H1 (cell line): ENCODE measurements at regions not wholly inside any gene's neighbourhood (a gene's known extent, or its start where the extent isn't known, plus 50 kb on each side); places are given as distances from the start of the nearest gene placed in this dataset.

ENCODE experiments used
- CTCF ChIA-PET: fragments of 300-600 bp; sonication (Branson Sonifier 250); formaldehyde crosslinking; loops from one replicate; lab custom pipeline; 2021; ENCODE audit not compliant: partially characterized antibody; lab: Charles Lee
- POLR2A ChIA-PET: fragments of 300-600 bp; sonication (Branson Sonifier 250); formaldehyde crosslinking; loops from one replicate; lab custom pipeline; 2021; ENCODE audit warnings: inconsistent platforms; ENCODE audit not compliant: partially characterized antibody; lab: Charles Lee
- DNase-seq, 2 experiments: peaks; one replicate each; pipeline versions ENCODE4 v3.0.0 to v3.0.0-alpha.2; 2010 to 2022; ENCODE audit warnings: low spot score in 2 of 2, low read depth in 1 of 2, mixed read lengths in 1 of 2
- FAIRE-seq: peaks from 2 replicates; lab custom pipeline; 2011; peaks lifted over from hg19 to GRCh38; lab: Jason Lieb, UNC
- H2AFZ ChIP-seq: 2 replicates; pipeline ENCODE4 v1.8.1; 2012; ENCODE audit warnings: low read length, inconsistent platforms
- H2AK5ac ChIP-seq: 2 replicates; pipeline ENCODE4 v1.6.1; 2013; ENCODE audit warnings: low read depth, low read length
- H2BK120ac ChIP-seq: replicated peaks from 2 replicates; pipeline ENCODE3; 2013; ENCODE audit warnings: low read depth, low read length, inconsistent platforms
- H2BK12ac ChIP-seq: 2 replicates; pipeline ENCODE4 v1.6.1; 2013; ENCODE audit warnings: low read depth, low read length
- H2BK15ac ChIP-seq: 2 replicates; pipeline ENCODE4 v1.6.1; 2013; ENCODE audit warnings: low read length
- H2BK20ac ChIP-seq: 2 replicates; pipeline ENCODE4 v1.6.1; 2013; ENCODE audit warnings: low read length
- H2BK5ac ChIP-seq: 2 replicates; pipeline ENCODE4 v1.6.1; 2013; ENCODE audit warnings: low read depth, low read length
- H3K14ac ChIP-seq: 2 replicates; pipeline ENCODE4 v1.6.1; 2013; ENCODE audit warnings: inconsistent platforms; ENCODE audit not compliant: insufficient read length
- H3K18ac ChIP-seq: 2 replicates; pipeline ENCODE4 v1.6.1; 2013; ENCODE audit warnings: low read length; ENCODE audit errors: extremely low read depth
- H3K23ac ChIP-seq: 2 replicates; pipeline ENCODE4 v1.6.1; 2013; ENCODE audit warnings: inconsistent platforms; ENCODE audit not compliant: insufficient read length
- H3K23me2 ChIP-seq: 2 replicates; pipeline ENCODE4 v1.6.1; 2013; ENCODE audit warnings: low read depth, low read length
- H3K27ac ChIP-seq: 2 replicates; pipeline ENCODE4 v1.6.1; 2011; ENCODE audit warnings: low read depth, low read length, inconsistent platforms
- H3K27me3 ChIP-seq, 4 experiments: replicated peaks in 1 of 4; 1 replicate in 1 of 4; 2 replicates in 3 of 4; pipeline versions ENCODE4 v1.6.1 to v1.8.1; 2011 to 2013; ENCODE audit warnings: low read length in 3 of 4, mild to moderate bottlenecking in 3 of 4, inconsistent platforms in 2 of 4, mixed read lengths in 2 of 4, moderate library complexity in 1 of 4; ENCODE audit not compliant: control insufficient read depth in 3 of 4, insufficient read depth in 3 of 4; ENCODE audit errors: extremely low read depth in 1 of 4
- H3K36me3 ChIP-seq, 4 experiments: 2 replicates each; pipeline versions ENCODE4 v1.6.1 to v1.8.1; 2011 to 2013; ENCODE audit warnings: mild to moderate bottlenecking in 4 of 4, low read length in 3 of 4, moderate library complexity in 2 of 4, control low read depth in 1 of 4, inconsistent platforms in 1 of 4; ENCODE audit not compliant: insufficient read depth in 4 of 4, control insufficient read depth in 2 of 4
- H3K4ac ChIP-seq: replicated peaks from 2 replicates; pipeline ENCODE3; 2013; ENCODE audit warnings: low read length, low read depth, mixed read lengths, inconsistent platforms; ENCODE audit not compliant: insufficient read length
- H3K4me1 ChIP-seq, 4 experiments: replicated peaks in 1 of 4; 1 replicate in 1 of 4; 2 replicates in 3 of 4; pipeline versions ENCODE4 v1.6.1 to v1.8.1; 2011 to 2013; ENCODE audit warnings: low read length in 3 of 4, inconsistent platforms in 2 of 4, mixed read lengths in 1 of 4; ENCODE audit not compliant: insufficient read depth in 4 of 4, control insufficient read depth in 3 of 4
- H3K4me2 ChIP-seq, 2 experiments: 2 replicates each; pipeline versions ENCODE4 v1.6.1 to v1.8.1; 2011 to 2013; ENCODE audit warnings: low read depth in 2 of 2, low read length in 2 of 2, control low read depth in 1 of 2, inconsistent platforms in 1 of 2, mild to moderate bottlenecking in 1 of 2; ENCODE audit not compliant: insufficient read depth in 1 of 2
- H3K4me3 ChIP-seq, 4 experiments: fragments of 200-600, 300-600 bp in 1 of 4; sonication (generic), shearing (Covaris generic), sonication (Bioruptor Twin) in 1 of 4; 2 replicates each; pipeline versions ENCODE4 v1.5.1 to v1.8.1; 2011 to 2016; ENCODE audit warnings: low read length in 4 of 4, low read depth in 3 of 4, control low read depth in 2 of 4, inconsistent platforms in 2 of 4, mild to moderate bottlenecking in 2 of 4, mixed read lengths in 1 of 4, moderate library complexity in 1 of 4; ENCODE audit not compliant: insufficient read depth in 2 of 4; ENCODE audit errors: extremely low read depth in 1 of 4
- H3K56ac ChIP-seq: replicated peaks from 2 replicates; pipeline ENCODE3; 2013; ENCODE audit warnings: low read depth, mild to moderate bottlenecking, mixed read lengths, low read length, inconsistent platforms; ENCODE audit not compliant: insufficient read length
- H3K79me1 ChIP-seq: 2 replicates; pipeline ENCODE4 v1.6.1; 2013; ENCODE audit warnings: low read depth, low read length, control low read depth
- H3K79me2 ChIP-seq, 2 experiments: 2 replicates each; pipeline versions ENCODE4 v1.6.1 to v1.8.1; 2012 to 2013; ENCODE audit warnings: low read length in 2 of 2, mild to moderate bottlenecking in 2 of 2, inconsistent platforms in 1 of 2; ENCODE audit not compliant: insufficient read depth in 2 of 2, control insufficient read depth in 1 of 2
- H3K9ac ChIP-seq, 4 experiments: replicated peaks in 1 of 4; 1 replicate in 1 of 4; 2 replicates in 3 of 4; pipeline versions ENCODE4 v1.6.1 to v1.8.1; 2011 to 2013; ENCODE audit warnings: low read depth in 3 of 4, low read length in 3 of 4, control low read depth in 2 of 4, mild to moderate bottlenecking in 2 of 4, moderate library complexity in 2 of 4, inconsistent platforms in 1 of 4; ENCODE audit errors: extremely low read depth in 1 of 4
- H3K9me3 ChIP-seq, 2 experiments: 2 replicates each; pipeline versions ENCODE4 v1.6.1 to v1.8.1; 2012 to 2013; ENCODE audit warnings: mild to moderate bottlenecking in 2 of 2, moderate library complexity in 2 of 2, control low read depth in 1 of 2, inconsistent platforms in 1 of 2, low read depth in 1 of 2, low read length in 1 of 2, mixed read lengths in 1 of 2; ENCODE audit not compliant: insufficient read depth in 2 of 2
- H4K20me1 ChIP-seq, 2 experiments: replicated peaks in 1 of 2; 2 replicates each; pipeline versions ENCODE3 to v1.8.1; 2011 to 2013; ENCODE audit warnings: inconsistent platforms in 2 of 2, low read length in 2 of 2, mild to moderate bottlenecking in 1 of 2; ENCODE audit not compliant: insufficient read depth in 2 of 2, control insufficient read depth in 1 of 2
- H4K5ac ChIP-seq: 2 replicates; pipeline ENCODE4 v1.6.1; 2013; ENCODE audit warnings: low read length, low read depth, mixed read lengths, inconsistent platforms; ENCODE audit not compliant: insufficient read length
- H4K8ac ChIP-seq: 2 replicates; pipeline ENCODE4 v1.8.0; 2013; ENCODE audit warnings: mild to moderate bottlenecking, moderate library complexity, low read length, inconsistent platforms; ENCODE audit not compliant: insufficient read depth; ENCODE audit errors: extremely low read depth
- H4K91ac ChIP-seq: replicated peaks from 2 replicates; pipeline ENCODE3; 2013; ENCODE audit warnings: low read length, mixed read lengths, inconsistent platforms; ENCODE audit not compliant: insufficient read length
- EGR1 ChIP-seq: IDR thresholded peaks from 2 replicates; pipeline ENCODE4 v1.6.1; 2011; ENCODE audit warnings: low read depth, low read length, borderline replicate concordance
- RXRA ChIP-seq: IDR thresholded peaks from 2 replicates; pipeline ENCODE4 v1.6.1; 2011; ENCODE audit warnings: low read depth, mild to moderate bottlenecking, low read length, moderate library complexity; ENCODE audit not compliant: insufficient read depth
- WGBS, 2 experiments: shearing (Covaris generic) in 1 of 2; methylation state at CpG; one replicate each; pipeline versions ENCODE4 v1.1.6 to v1.1.7; 2013 to 2015; ENCODE audit warnings: low lambda C conversion rate in 2 of 2, mixed read lengths in 2 of 2, inconsistent platforms in 1 of 2, low coverage in 1 of 2, missing lambda C conversion rate in 1 of 2; ENCODE audit not compliant: insufficient replicate concordance in 2 of 2, insufficient coverage in 1 of 2, insufficient read length in 1 of 2; ENCODE audit errors: extremely low coverage in 1 of 2, missing lambda C conversion rate in 1 of 2; 5-methylcytosine and 5-hydroxymethylcytosine counted together

GRCh38 chr18:79607361-79607952 is 72.1 kb upstream of the CTDP1 start:
- no peak overlapping the region for H2BK5ac ChIP-seq
- peaks cover 0 to 5% of the 10 kb centered on the region in 2 experiments; a peak in 1 of 4 replicates for H3K9me3 ChIP-seq
- H2BK120ac ChIP-seq, result no peak overlapping the region
- POLR2A ChIA-PET, result no interaction called here
- H3K36me3 ChIP-seq, result no peaks in the 10 kb centered on the region
- no peak overlapping the region for H4K5ac ChIP-seq
- DNase-seq (no peak), FAIRE-seq (no peak)
- H2BK12ac ChIP-seq, result no peak overlapping the region
- no peak overlapping the region for H3K4me3 ChIP-seq
- no peak overlapping the region for H4K8ac ChIP-seq
- H3K23ac ChIP-seq, result no peak overlapping the region
- no peaks in the 10 kb centered on the region; the same call in none of the 2 replicates for H3K79me1 ChIP-seq
- H4K20me1 ChIP-seq, result peaks cover 0 to 2% of the 10 kb centered on the region in 2 experiments
- H2AK5ac ChIP-seq, result no peak overlapping the region
- CTCF ChIA-PET, result interaction anchor here (1.2 to 1.5 kb wide), 2 partner anchors 78 to 227 kb away, joined by 3 to 4 read pairs; no protein-coding TSS in a partner anchor
- H2AFZ ChIP-seq, result no peak overlapping the region
- no peak overlapping the region for H4K91ac ChIP-seq
- H2BK20ac ChIP-seq, result no peak overlapping the region
- H2BK15ac ChIP-seq, result no peak overlapping the region
- H3K56ac ChIP-seq, result no peak overlapping the region
- no peak overlapping the region for H3K4ac ChIP-seq
- 82% methylated on average over 20 of the region's 25 CpGs; no CpG with 5 or more reads in 1 of the 2 experiments for WGBS, 2 experiments
- peak overlapping the region; percentile 2; the same call in 1 of the 2 replicates for H3K18ac ChIP-seq
- H3K79me2 ChIP-seq, result no peaks in the 10 kb centered on the region
- no peak overlapping the region for H3K27ac ChIP-seq
- H3K9ac ChIP-seq, result no peak overlapping the region
- H3K23me2 ChIP-seq, result no peaks in the 10 kb centered on the region
- peaks cover 0 to 14% (median 0%) of the 10 kb centered on the region in 4 experiments; a peak in 3 of 7 replicates for H3K4me1 ChIP-seq
- no peak overlapping the region for H3K4me2 ChIP-seq
- H3K27me3 ChIP-seq, result peaks cover 0 to 2% (median 0%) of the 10 kb centered on the region in 4 experiments; a peak in 1 of 7 replicates
- H3K14ac ChIP-seq, result no peak overlapping the region
- no peak for TF ChIP-seq EGR1
- TF ChIP-seq RXRA, result no peak
